Fibroblast of skin of right biceps (primary cell): ENCODE measurements at regions not wholly inside any gene's neighbourhood (a gene's known extent, or its start where the extent isn't known, plus 50 kb on each side); places are given as distances from the start of the nearest gene placed in this dataset.

ENCODE experiments used
- DNase-seq: peaks from one replicate; pipeline ENCODE4 v3.0.0-alpha.2; 2013

GRCh38 chr10:131743190-131744151, 157.3 kb upstream of the PPP2R2D start:
- DNase-seq: no peak

GRCh38 chr10:131744346-131744745, 156.5 kb upstream of the PPP2R2D start:
- no peak for DNase-seq

GRCh38 chr10:131745591-131745990, 155.2 kb upstream of the PPP2R2D start:
- DNase-seq: no peak

DNA sequence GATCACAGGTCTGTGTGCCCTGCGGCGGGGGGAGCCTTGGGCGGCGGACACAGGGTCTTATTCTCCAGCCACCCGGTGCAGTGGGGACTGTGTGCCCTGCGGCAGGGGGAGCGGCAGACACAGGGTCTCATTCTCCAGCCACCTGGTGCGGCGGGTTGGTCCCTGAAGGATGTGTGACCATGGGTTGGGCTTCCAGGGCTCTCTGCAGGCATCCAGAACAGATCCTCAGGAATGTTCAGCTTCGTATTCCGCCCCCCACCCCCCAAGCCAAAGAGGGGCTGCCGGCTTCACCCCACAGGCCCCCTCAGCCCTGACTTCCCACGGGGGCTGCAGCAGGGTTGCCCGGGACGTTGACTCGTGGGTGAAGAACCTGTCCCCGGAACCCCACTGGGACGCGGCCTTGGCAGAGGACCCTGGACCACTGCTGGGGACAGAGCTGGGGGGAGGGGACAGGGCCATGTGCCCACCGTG, 154.5 kb upstream of the PPP2R2D start:
- DNase-seq: no peak

DNA sequence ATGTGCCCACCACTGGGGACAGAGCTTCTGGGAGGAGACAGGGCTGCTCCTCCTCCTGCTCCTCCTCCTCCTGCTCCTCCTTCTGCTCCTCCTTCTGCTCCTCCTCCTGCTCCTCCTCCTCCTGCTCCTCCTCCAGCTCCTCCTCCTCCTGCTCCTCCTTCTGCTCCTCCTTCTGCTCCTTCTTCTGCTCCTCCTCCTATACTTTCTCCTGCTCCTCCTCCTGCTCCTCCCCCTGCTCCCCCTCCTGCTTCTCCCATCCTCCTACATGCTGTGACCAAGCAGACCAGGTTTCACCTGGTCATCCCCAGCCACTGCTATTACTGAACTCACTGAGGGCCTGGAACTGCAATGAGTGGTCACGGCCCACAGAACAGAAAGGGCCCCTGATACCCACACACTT, 154.0 kb upstream of the PPP2R2D start:
- DNase-seq: no peak

DNA sequence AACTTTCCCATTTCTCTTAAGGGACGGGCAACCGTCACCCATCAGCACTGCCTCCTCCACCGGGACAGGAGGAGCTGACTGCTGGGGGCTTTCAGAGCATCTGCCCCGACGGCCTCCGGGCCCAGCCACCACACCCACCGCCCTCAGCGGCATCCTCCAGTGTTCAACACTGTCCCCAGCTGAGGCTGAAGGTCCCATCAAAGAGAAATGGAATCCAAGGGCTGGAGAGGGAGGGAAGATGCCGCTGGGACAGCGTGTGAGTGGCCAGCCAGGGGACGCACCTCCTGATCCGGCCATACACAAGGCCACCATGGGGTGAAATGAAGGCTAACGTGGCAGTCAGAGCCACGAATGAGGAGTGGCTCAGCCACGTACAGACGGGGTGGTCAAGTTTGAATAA, 153.6 kb upstream of the PPP2R2D start:
- DNase-seq: no peak

GRCh38 chr10:131747791-131748190, 153.0 kb upstream of the PPP2R2D start:
- no peak for DNase-seq

DNA sequence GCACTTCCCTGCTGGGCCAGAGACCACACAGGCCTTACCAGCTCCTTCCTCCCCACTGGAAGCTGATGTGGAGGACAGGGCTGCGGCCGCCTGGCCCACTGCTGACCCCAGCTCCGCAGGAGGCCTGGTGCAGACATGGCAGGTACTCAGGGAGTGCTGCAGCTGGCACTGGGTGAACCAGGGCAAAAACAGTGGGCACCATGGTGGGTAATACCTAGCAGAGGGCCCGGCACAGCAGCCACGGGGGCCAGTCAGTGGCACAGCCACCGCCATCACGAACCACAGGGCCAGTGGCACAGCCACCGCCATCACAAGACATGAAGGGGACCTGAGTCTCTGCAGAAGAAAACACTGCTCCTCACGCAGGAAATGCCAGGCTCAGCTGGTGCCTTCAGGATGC, 152.6 kb upstream of the PPP2R2D start:
- no peak for DNase-seq

DNA sequence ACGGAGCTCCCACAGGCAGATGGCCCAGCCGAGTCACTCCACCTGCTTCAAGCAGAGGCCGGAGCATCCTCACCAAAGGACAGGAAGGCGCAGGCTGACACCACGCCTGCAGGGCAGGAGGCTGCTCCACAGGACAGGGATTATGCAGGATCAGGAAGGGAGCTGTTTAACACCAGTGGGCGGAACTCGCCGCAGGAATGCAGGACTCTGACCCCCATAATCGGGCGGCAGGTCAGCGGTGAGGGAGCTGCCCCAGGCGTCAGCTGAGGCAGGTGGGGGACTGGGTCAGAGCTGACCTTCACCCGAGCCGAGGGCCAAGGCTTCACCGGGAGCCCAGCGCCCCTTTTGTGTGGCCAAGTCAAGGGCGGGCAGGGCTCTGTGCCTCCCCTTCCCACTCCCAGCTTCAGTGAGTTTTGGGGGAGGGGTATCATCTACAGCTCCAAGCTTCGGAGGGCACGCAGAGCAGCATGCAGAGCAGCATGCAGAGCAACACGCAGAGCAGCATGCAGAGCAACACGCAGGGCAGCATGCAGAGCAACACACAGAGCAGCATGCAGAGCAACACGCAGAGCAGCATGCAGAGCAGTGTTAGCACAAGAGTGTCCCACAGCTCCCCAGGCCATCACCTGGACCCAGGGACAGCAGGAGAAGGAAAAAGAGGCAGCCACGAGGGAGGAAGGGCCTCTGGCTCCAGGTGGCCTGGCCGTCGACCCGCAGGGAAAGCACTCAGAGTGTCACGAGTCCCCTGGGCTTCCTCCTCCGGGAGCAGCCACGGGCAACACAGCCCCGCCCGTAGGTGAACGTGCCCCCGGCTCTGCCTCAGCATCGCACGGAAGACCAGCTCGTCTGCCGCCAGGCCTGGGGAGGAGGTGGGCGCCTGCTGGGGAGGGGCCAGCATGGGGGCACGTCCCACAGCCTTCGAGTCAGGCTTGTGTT, 151.7 kb upstream of the PPP2R2D start:
- no peak for DNase-seq

GRCh38 chr10:131749767-131750142, 151.1 kb upstream of the PPP2R2D start:
- DNase-seq: no peak

- DNase-seq: no peak
Observed at GRCh38 chr10:131750171-131750895, 150.5 kb upstream of the PPP2R2D start.

- no peak for DNase-seq
Observed at GRCh38 chr10:131750973-131751826, 149.6 kb upstream of the PPP2R2D start.

DNA sequence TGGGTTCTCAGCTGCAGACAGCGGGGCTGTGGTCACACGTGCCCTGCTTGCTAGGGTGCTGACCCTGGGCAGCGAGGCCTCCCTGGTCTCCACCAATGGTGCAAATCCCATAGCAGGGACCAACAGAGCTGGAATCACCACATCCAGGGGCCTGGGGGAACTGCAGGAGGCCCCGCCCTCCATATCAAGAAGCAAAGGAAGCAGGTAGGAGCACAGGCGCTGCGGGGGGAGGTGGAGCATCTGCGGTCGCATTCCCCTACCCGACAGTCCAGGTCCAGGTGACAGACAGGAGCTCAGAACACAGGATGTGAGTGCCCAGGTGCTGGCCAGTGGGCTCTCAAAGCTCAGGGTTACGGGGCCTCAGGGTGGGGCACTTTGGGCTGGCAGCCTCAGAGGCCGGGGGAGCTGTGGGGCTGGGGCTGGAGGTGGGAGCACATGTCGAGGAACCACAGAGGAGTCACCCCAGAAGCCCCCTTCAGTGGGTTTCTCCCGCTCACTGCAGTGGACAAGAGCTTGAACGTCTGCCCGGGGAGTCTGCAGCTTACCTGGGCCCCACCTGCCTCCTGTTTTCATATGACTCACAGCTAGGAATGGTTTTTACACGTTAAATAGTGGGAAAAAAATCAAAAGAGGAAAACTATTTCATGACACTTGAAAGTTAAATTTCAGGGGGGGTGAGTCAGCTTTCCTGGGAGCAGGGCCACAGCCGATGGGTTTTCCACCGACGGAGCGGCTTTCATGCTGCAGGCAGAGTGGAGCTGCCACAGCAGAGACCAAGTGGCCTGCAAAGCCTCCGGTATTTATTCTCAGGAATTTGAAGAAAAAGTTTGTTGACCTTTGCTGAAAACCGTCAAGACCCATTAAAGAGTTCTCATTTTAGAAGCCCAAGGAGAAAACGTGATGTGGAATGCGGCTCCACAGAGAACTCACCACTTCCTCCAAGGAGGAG, 148.7 kb upstream of the PPP2R2D start:
- DNase-seq: no peak

- DNase-seq: no peak
Observed at GRCh38 chr10:131753336-131753735, 147.5 kb upstream of the PPP2R2D start.

DNA sequence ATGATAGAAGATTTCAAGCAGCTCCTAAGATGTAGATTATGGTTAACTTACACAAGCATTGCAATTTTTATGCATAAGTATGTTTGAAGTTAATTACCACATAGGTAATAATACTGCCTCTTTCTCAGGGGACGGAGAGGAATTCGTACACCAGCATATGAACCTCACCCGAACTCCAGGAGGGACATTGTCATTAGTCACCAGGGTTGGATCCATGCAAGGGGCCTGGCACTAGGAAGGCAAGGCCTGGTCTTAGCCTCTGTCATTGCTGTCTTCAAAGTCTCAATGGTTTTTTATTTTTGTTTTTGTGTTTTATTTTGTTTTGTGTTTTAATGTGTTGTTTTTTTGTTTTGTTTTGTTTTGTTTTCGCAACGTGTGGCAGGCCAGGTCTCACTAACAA, 145.6 kb upstream of the PPP2R2D start:
- DNase-seq: no peak

DNA sequence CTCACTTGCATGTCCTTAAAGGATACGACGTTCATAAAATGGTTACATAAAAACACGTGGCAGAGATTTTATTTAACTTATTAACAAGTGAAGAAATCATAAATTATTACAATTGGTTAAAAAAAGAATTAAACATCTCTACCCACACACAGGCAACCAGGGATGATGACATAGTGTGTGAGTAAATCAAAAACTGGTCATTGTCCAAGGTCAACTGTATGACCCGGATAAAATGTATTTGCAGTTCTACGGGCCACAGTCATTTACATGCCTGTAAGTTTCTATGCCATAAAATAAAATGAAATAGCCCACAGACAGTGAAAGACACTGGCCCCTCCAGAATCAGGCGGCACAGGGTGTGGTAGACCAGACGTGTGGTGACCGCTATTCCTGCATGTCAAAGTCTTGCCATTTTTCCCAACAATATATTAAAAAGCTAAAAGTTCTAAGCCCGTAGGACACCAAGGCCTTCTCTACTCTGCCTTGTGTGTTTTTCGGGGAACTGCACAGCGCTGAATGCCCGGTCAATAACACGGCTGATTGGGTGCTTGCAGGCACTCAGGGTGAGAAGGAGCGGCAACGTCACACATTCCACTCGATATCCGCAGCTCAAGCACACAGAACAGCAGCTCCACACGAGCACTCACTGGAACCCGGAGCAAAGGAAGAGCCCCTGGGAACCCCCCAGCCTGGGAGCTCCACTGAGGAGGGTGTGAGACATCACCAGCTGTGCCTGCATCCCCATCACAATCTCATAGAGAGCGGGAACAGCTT, 143.3 kb upstream of the PPP2R2D start:
- no peak for DNase-seq

GRCh38 chr10:131758062-131758938, 142.5 kb upstream of the PPP2R2D start:
- DNase-seq: no peak

- no peak for DNase-seq
Observed at GRCh38 chr10:131758939-131759301, 141.9 kb upstream of the PPP2R2D start.

GRCh38 chr10:131759347-131759746, 141.5 kb upstream of the PPP2R2D start:
- no peak for DNase-seq
